ENCODE measurements at regions not wholly inside any gene's neighbourhood (a gene's known extent, or its start where the extent isn't known, plus 50 kb on each side); places are given as distances from the start of the nearest gene placed in this dataset.

DNA sequence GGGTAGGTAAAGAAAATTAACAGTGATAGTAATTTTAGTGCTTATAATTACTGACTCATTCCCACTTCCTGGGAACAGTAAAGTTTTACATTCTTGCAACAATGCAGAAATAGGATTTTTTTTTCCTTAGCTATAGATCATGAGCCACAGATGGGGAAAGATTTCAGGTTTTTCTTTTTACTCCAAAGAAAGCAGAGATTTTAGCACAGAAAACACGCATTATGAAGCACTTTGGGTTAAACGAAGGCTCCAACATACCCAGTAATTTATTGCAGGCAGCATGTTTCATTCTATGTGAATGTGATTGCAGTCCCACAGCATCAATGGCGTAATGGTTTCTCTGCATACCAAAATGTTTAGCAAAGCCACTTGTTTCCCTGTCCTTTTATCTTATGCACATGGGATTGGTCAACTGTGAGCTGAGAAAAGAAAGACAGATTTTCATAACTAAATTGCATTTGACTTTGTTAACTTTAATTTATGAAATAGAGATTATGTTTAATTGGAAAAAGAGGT, 124.6 kb upstream of the E2F7 start:
- no peak overlapping the region for H3K9ac ChIP-seq (ENCODE audit: low read depth, low read length)
- H3K27ac ChIP-seq (ENCODE audit: low read length): no peak overlapping the region
- no peaks in the 10 kb centered on the region for H3K36me3 ChIP-seq (ENCODE audit: insufficient read depth, low read length)
- DNase-seq (no peak), ATAC-seq (ENCODE audit: insufficient read depth, low read depth) (no peak)
- no peak overlapping the region for H3K4me2 ChIP-seq (ENCODE audit: insufficient read depth, low read length)
- no peaks in the 10 kb centered on the region for H3K27me3 ChIP-seq (ENCODE audit: insufficient read depth, low read length, poor library complexity)
- no peaks in the 10 kb centered on the region for H3K9me3 ChIP-seq (ENCODE audit: insufficient read depth, low read length, severe bottlenecking)
- H2AFZ ChIP-seq (ENCODE audit: low read depth, low read length): no peak overlapping the region
- no peaks in the 10 kb centered on the region for H4K20me1 ChIP-seq (ENCODE audit: insufficient read depth, low read length)
- TF ChIP-seq, protein P1, sequence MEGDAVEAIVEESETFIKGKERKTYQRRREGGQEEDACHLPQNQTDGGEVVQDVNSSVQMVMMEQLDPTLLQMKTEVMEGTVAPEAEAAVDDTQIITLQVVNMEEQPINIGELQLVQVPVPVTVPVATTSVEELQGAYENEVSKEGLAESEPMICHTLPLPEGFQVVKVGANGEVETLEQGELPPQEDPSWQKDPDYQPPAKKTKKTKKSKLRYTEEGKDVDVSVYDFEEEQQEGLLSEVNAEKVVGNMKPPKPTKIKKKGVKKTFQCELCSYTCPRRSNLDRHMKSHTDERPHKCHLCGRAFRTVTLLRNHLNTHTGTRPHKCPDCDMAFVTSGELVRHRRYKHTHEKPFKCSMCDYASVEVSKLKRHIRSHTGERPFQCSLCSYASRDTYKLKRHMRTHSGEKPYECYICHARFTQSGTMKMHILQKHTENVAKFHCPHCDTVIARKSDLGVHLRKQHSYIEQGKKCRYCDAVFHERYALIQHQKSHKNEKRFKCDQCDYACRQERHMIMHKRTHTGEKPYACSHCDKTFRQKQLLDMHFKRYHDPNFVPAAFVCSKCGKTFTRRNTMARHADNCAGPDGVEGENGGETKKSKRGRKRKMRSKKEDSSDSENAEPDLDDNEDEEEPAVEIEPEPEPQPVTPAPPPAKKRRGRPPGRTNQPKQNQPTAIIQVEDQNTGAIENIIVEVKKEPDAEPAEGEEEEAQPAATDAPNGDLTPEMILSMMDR (IDR thresholded peaks at IDR 0.05; ENCODE audit: borderline replicate concordance, extremely low read depth, low read length, poor library complexity, severe bottlenecking): no peak
- no peak for TF ChIP-seq EZH2 (IDR thresholded peaks at IDR 0.05; ENCODE audit: borderline replicate concordance, low read depth, low read length, severe bottlenecking)
- no peaks in the 10 kb centered on the region for H3K79me2 ChIP-seq (ENCODE audit: insufficient read depth, low read length)
- H3K4me3 ChIP-seq (ENCODE audit: low read depth in 1 of 2, low read length in 2 of 2): no peak overlapping the region
- H3K4me1 ChIP-seq (ENCODE audit: insufficient read depth, low read length): no peaks in the 10 kb centered on the region

- no peak overlapping the region for H3K4me3 ChIP-seq (ENCODE audit: low read depth in 1 of 2, low read length in 2 of 2)
- no peaks in the 10 kb centered on the region for H3K9me3 ChIP-seq (ENCODE audit: insufficient read depth, low read length, severe bottlenecking)
- DNase-seq: no peak
- H3K36me3 ChIP-seq (ENCODE audit: insufficient read depth, low read length): no peaks in the 10 kb centered on the region
- H3K4me2 ChIP-seq (ENCODE audit: insufficient read depth, low read length): no peak overlapping the region
- no peaks in the 10 kb centered on the region for H3K4me1 ChIP-seq (ENCODE audit: insufficient read depth, low read length)
- no peak for ATAC-seq (ENCODE audit: insufficient read depth, low read depth)
- no peak overlapping the region for H2AFZ ChIP-seq (ENCODE audit: low read depth, low read length)
- H3K27ac ChIP-seq (ENCODE audit: low read length): no peak overlapping the region
- no peaks in the 10 kb centered on the region for H3K27me3 ChIP-seq (ENCODE audit: insufficient read depth, low read length, poor library complexity)
- H4K20me1 ChIP-seq (ENCODE audit: insufficient read depth, low read length): no peaks in the 10 kb centered on the region
- H3K79me2 ChIP-seq (ENCODE audit: insufficient read depth, low read length): no peaks in the 10 kb centered on the region
- TF ChIP-seq EZH2 (IDR thresholded peaks at IDR 0.05; ENCODE audit: borderline replicate concordance, low read depth, low read length, severe bottlenecking): no peak
- TF ChIP-seq, protein P1 (IDR thresholded peaks at IDR 0.05; ENCODE audit: borderline replicate concordance, extremely low read depth, low read length, poor library complexity, severe bottlenecking): no peak
- no peak overlapping the region for H3K9ac ChIP-seq (ENCODE audit: low read depth, low read length)
Measured at GRCh38 chr12:77189458-77189857, 124.1 kb upstream of the E2F7 start.

GRCh38 chr12:77179515-77179914, 114.1 kb upstream of the E2F7 start:
- TF ChIP-seq, protein P1 (IDR thresholded peaks at IDR 0.05; ENCODE audit: borderline replicate concordance, extremely low read depth, low read length, poor library complexity, severe bottlenecking): no peak
- no peak for TF ChIP-seq EZH2 (IDR thresholded peaks at IDR 0.05; ENCODE audit: borderline replicate concordance, low read depth, low read length, severe bottlenecking)
- H3K27me3 ChIP-seq (ENCODE audit: insufficient read depth, low read length, poor library complexity): no peaks in the 10 kb centered on the region
- H3K27ac ChIP-seq (ENCODE audit: low read length): no peak overlapping the region
- H3K4me3 ChIP-seq (ENCODE audit: low read depth in 1 of 2, low read length in 2 of 2): no peak overlapping the region
- no peak overlapping the region for H3K4me2 ChIP-seq (ENCODE audit: insufficient read depth, low read length)
- ATAC-seq (ENCODE audit: insufficient read depth, low read depth) (no peak), DNase-seq (no peak)
- H3K36me3 ChIP-seq (ENCODE audit: insufficient read depth, low read length): no peaks in the 10 kb centered on the region
- H3K4me1 ChIP-seq (ENCODE audit: insufficient read depth, low read length): no peaks in the 10 kb centered on the region
- H2AFZ ChIP-seq (ENCODE audit: low read depth, low read length): no peak overlapping the region
- no peak overlapping the region for H3K9ac ChIP-seq (ENCODE audit: low read depth, low read length)
- H3K9me3 ChIP-seq (ENCODE audit: insufficient read depth, low read length, severe bottlenecking): no peaks in the 10 kb centered on the region
- H3K79me2 ChIP-seq (ENCODE audit: insufficient read depth, low read length): no peaks in the 10 kb centered on the region
- H4K20me1 ChIP-seq (ENCODE audit: insufficient read depth, low read length): no peaks in the 10 kb centered on the region

DNA sequence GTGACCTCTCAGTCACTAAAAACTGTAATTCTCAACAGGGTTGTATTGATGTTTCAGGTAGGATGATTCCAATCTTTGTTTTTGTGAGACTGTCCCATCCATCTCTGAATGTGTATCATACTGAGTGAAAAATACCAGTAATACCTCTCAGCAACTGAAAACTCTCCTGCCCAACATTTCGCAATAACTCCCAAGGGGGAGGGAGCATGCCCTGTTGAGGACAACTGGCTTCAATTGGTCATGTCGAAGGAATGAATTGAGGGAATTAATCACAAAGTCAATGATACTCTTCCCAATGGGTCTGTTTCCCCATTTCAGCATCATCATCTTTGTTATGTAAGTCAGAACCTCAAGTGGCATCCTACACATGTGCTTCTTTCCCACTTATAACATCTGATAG, 102.4 kb upstream of the E2F7 start:
- ATAC-seq (ENCODE audit: insufficient read depth, low read depth): no peak
- H3K36me3 ChIP-seq (ENCODE audit: insufficient read depth, low read length): no peaks in the 10 kb centered on the region

More for the DNA sequence above, 102.4 kb upstream of the E2F7 start:
- H3K27ac ChIP-seq (ENCODE audit: low read length): no peak overlapping the region
- H3K79me2 ChIP-seq (ENCODE audit: insufficient read depth, low read length): no peaks in the 10 kb centered on the region
- no peak overlapping the region for H3K9ac ChIP-seq (ENCODE audit: low read depth, low read length)
- DNase-seq: no peak
- H3K4me3 ChIP-seq (ENCODE audit: low read depth in 1 of 2, low read length in 2 of 2): no peak overlapping the region
- no peak overlapping the region for H2AFZ ChIP-seq (ENCODE audit: low read depth, low read length)
- H4K20me1 ChIP-seq (ENCODE audit: insufficient read depth, low read length): no peaks in the 10 kb centered on the region
- H3K4me1 ChIP-seq (ENCODE audit: insufficient read depth, low read length): no peaks in the 10 kb centered on the region
- no peak overlapping the region for H3K4me2 ChIP-seq (ENCODE audit: insufficient read depth, low read length)
- H3K9me3 ChIP-seq (ENCODE audit: insufficient read depth, low read length, severe bottlenecking): no peaks in the 10 kb centered on the region
- TF ChIP-seq EZH2 (IDR thresholded peaks at IDR 0.05; ENCODE audit: borderline replicate concordance, low read depth, low read length, severe bottlenecking): no peak
- TF ChIP-seq, protein P1 (IDR thresholded peaks at IDR 0.05; ENCODE audit: borderline replicate concordance, extremely low read depth, low read length, poor library complexity, severe bottlenecking): no peak
- no peaks in the 10 kb centered on the region for H3K27me3 ChIP-seq (ENCODE audit: insufficient read depth, low read length, poor library complexity)
